BE2C (cell line): ENCODE measurements at regions not wholly inside any gene's neighbourhood (a gene's known extent, or its start where the extent isn't known, plus 50 kb on each side); places are given as distances from the start of the nearest gene placed in this dataset.

ENCODE experiments used
- DNase-seq: peaks from one replicate; pipeline ENCODE4 v3.0.0-alpha.2; 2020
- H3K27me3 ChIP-seq: fragments of 250-450 bp; sonication (Bioruptor Pico); 2 replicates; pipeline ENCODE4 v1.5.1; 2020; ENCODE audit warnings: mild to moderate bottlenecking
- H3K36me3 ChIP-seq: fragments of 250-450 bp; sonication (Bioruptor Pico); 2 replicates; pipeline ENCODE4 v1.5.1; 2020; ENCODE audit warnings: mild to moderate bottlenecking
- H3K4me1 ChIP-seq: fragments of 250-450 bp; sonication (Bioruptor Pico); 2 replicates; pipeline ENCODE4 v1.5.1; 2020
- H3K4me3 ChIP-seq: 2 replicates; pipeline ENCODE4 v1.5.1; 2011; ENCODE audit warnings: low read depth, low read length
- H3K9me3 ChIP-seq: fragments of 250-450 bp; sonication (Bioruptor Pico); 2 replicates; pipeline ENCODE4 v1.5.1; 2020
- CTCF ChIP-seq: IDR thresholded peaks from 2 replicates; pipeline ENCODE4 v1.5.1; 2012; ENCODE audit warnings: mild to moderate bottlenecking, low read depth, low read length

GRCh38 chr10:121048749-121049148 is 197.6 kb downstream of the WDR11 start:
- DNase-seq = no peak
- no peaks in the 10 kb centered on the region for H3K27me3 ChIP-seq
- no peaks in the 10 kb centered on the region for H3K36me3 ChIP-seq
- H3K9me3 ChIP-seq = no peaks in the 10 kb centered on the region
- no peak for TF ChIP-seq CTCF
- H3K4me1 ChIP-seq = no peaks in the 10 kb centered on the region; the same call in 1 of the 2 replicates
- H3K4me3 ChIP-seq = no peak overlapping the region

GRCh38 chr10:121049489-121049888 is 198.3 kb downstream of the WDR11 start:
- DNase-seq = no peak

GRCh38 chr10:121049923-121050322 is 198.8 kb downstream of the WDR11 start:
- no peak for TF ChIP-seq CTCF
- Histone ChIP-seq H3K36me3 (no peaks in the 10 kb centered on the region), H3K9me3 (no peaks in the 10 kb centered on the region), H3K4me1 (no peaks in the 10 kb centered on the region; the same call in 1 of the 2 replicates), H3K27me3 (no peaks in the 10 kb centered on the region), H3K4me3 (no peak overlapping the region)
- no peak for DNase-seq

More at GRCh38 chr10:121049489-121049888, 198.3 kb downstream of the WDR11 start:
- Histone ChIP-seq H3K36me3 (no peaks in the 10 kb centered on the region), H3K4me1 (no peaks in the 10 kb centered on the region; the same call in 1 of the 2 replicates), H3K4me3 (no peak overlapping the region), H3K27me3 (no peaks in the 10 kb centered on the region), H3K9me3 (no peaks in the 10 kb centered on the region)
- TF ChIP-seq CTCF = no peak

GRCh38 chr10:121051171-121051570 is 200.0 kb downstream of the WDR11 start:
- H3K36me3 ChIP-seq = no peaks in the 10 kb centered on the region
- no peaks in the 10 kb centered on the region; the same call in 1 of the 2 replicates for H3K4me1 ChIP-seq
- no peak for TF ChIP-seq CTCF
- no peak overlapping the region for H3K4me3 ChIP-seq
- no peaks in the 10 kb centered on the region for H3K9me3 ChIP-seq
- no peaks in the 10 kb centered on the region for H3K27me3 ChIP-seq
- DNase-seq = no peak

DNA sequence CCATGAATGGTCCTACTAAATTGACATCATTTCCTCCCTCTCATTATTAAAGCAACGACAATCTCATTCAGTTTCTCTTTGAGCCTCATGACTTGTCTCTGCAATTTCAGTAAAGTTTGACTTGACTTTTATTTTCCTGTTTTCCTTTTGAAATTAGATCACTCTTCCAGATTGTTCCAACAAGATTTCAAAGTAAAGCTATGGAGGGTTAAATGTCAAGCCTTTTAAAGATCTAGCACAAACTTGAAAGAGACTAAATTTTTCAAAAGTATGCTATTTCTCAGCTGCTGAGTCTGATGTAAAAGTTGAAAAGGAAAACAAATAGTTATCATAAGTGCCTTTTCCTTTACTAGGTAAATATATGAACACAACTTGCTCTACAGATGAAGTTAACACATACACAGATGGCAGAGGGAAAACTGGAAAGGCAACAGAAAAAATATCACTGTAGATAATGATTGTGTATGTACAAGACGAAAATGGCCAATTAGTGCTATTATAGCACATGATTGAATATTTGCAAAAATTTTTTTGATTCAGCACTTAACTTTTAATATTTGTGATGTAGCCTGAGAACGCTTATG is 200.6 kb downstream of the WDR11 start:
- DNase-seq = no peak
- H3K4me3 ChIP-seq = no peak overlapping the region
- no peaks in the 10 kb centered on the region for H3K36me3 ChIP-seq
- H3K9me3 ChIP-seq = no peaks in the 10 kb centered on the region
- peaks cover 3% of the 10 kb centered on the region; the same call in 1 of the 2 replicates for H3K4me1 ChIP-seq
- TF ChIP-seq CTCF = no peak
- H3K27me3 ChIP-seq = no peaks in the 10 kb centered on the region

GRCh38 chr10:121053151-121053550 is 202.0 kb downstream of the WDR11 start:
- no peak overlapping the region for H3K4me3 ChIP-seq
- peaks cover 15% of the 10 kb centered on the region for H3K4me1 ChIP-seq
- H3K27me3 ChIP-seq = no peaks in the 10 kb centered on the region
- H3K36me3 ChIP-seq = no peaks in the 10 kb centered on the region
- DNase-seq = no peak
- no peaks in the 10 kb centered on the region for H3K9me3 ChIP-seq
- TF ChIP-seq CTCF = no peak
